SK-N-MC (cell line): ENCODE measurements at regions not wholly inside any gene's neighbourhood (a gene's known extent, or its start where the extent isn't known, plus 50 kb on each side); places are given as distances from the start of the nearest gene placed in this dataset.

Experiments
- DNase-seq: peaks from one replicate; pipeline ENCODE4 v3.0.0-alpha.2; 2011; ENCODE audit warnings: low read depth, low spot score
- H3K27ac ChIP-seq: fragments of 200-600 bp; sonication (generic); 2 replicates; pipeline ENCODE4 v1.5.1; 2016; ENCODE audit warnings: mixed run types
- H3K36me3 ChIP-seq: fragments of 200-600 bp; sonication (generic); 2 replicates; pipeline ENCODE4 v1.6.1; 2017; ENCODE audit warnings: antibody characterized with exemption, low read length, mixed read lengths; ENCODE audit not compliant: insufficient read depth
- H3K4me3 ChIP-seq: fragments of 200-600 bp; sonication (generic); 2 replicates; pipeline ENCODE4 v1.5.1; 2016
- H3K9ac ChIP-seq: fragments of 200-600 bp; sonication (generic); 2 replicates; pipeline ENCODE4 v1.8.0; 2017; ENCODE audit warnings: mixed run types, mixed read lengths; ENCODE audit not compliant: insufficient read length
- H3K9me3 ChIP-seq: fragments of 200-600 bp; sonication (generic); 2 replicates; pipeline ENCODE4 v1.6.1; 2017; ENCODE audit warnings: low read depth, mild to moderate bottlenecking, antibody characterized with exemption, low read length, moderate library complexity, mixed read lengths
- EZH2 ChIP-seq: fragments of 200-600 bp; sonication (generic); IDR thresholded peaks from one replicate; pipeline ENCODE4 v1.6.1; 2017; ENCODE audit warnings: antibody characterized with exemption
- FOXP2 ChIP-seq: optimal IDR thresholded peaks from 2 replicates; pipeline ENCODE3; 2011; ENCODE audit warnings: mild to moderate bottlenecking, moderate library complexity; ENCODE audit not compliant: insufficient read depth; ENCODE audit errors: extremely low read length, control extremely low read depth
- POLR2AphosphoS5 ChIP-seq: IDR thresholded peaks from 2 replicates; pipeline ENCODE4 v1.6.1; 2012; ENCODE audit warnings: mild to moderate bottlenecking, low read depth, low read length, borderline replicate concordance

DNA sequence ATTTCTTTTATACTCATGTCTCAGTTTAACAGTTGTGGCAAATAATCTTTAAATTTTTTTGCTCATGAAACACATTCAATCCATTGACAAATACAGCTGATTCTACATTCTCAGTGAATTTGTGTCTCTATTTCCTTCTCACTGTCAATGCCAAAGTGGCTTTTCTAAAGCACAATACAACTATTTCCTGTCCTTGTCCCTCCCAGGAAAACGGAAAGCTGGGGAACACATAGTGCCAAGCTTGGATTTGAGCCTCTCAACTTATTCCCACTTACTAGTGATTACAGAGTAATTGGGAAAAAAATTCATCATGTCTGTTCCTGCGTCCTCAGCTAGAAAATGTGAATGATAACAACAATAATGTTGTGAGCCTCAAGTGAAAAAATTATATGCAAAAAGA, 899.7 kb upstream of the CDH2 start:
- Histone ChIP-seq H3K4me3 (no peak overlapping the region), H3K9me3 (no peaks in the 10 kb centered on the region), H3K27ac (no peak overlapping the region), H3K36me3 (no peaks in the 10 kb centered on the region), H3K9ac (no peak overlapping the region)
- TF ChIP-seq EZH2 (no peak), FOXP2 (no peak), POLR2AphosphoS5 (no peak)
- DNase-seq, result no peak

DNA sequence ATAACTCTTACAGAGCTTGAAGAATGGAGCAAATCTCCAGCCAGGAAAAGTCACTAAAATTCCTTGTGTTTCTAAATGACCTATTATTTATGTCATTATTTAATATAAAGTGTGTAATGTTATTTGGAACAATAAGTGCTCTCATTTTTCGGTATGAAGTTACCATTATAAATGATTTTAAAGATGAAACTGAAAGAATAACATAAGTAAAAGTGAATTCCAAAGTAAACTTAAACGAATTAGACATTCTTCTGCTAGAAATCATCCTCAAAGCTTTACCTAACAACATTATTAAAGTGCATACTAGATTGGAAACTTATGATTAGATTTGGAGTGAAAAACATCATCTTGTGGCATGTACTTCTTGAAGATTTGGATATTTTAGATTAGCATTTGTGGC, 897.2 kb upstream of the CDH2 start:
- H3K27ac ChIP-seq, result no peak overlapping the region
- no peak overlapping the region for H3K4me3 ChIP-seq
- TF ChIP-seq EZH2 (no peak), FOXP2 (no peak)
- no peak overlapping the region for H3K9ac ChIP-seq
- DNase-seq, result no peak
- no peaks in the 10 kb centered on the region for H3K9me3 ChIP-seq
- H3K36me3 ChIP-seq, result no peaks in the 10 kb centered on the region

DNA sequence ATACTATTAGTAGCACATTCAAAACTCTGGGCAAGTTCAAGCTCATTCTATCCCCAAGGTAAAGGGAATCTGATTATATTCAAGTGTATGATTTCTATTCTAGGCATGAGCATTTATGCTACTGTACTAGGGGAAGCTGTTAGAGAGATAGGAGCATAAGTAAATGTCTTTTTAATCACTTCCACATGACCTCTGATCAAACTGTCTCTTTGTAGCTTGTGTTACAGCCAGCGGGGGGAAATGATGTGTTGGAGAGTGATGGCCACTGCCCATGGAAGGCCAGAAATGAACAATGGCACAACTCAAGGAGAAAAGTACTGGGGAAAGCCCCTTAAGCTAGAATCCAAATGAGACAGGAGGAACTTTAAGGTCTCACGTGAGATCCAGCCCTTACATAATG, 894.9 kb upstream of the CDH2 start:
- DNase-seq, result no peak

DNA sequence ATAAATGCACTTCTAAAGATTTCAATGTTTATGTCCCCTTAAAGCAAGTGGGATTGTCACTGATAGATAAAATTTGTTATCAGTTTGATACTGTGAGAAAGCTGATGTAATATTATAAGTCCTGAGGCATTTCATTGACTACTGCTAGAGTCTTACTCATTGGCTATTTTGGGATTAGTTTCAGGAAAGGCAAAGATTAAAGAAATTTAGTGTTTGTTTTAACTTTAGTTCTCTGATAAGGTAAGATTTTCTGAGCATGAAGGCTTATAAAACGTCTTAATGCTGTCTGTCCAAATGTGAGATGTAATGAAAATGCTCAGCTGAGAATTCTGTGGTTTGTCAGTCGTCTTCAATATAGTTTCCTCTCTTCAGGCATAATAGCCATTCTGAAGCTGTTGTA, 886.4 kb upstream of the CDH2 start:
- TF ChIP-seq POLR2AphosphoS5 (no peak), EZH2 (no peak), FOXP2 (no peak)
- H3K4me3 ChIP-seq, result no peak overlapping the region
- no peaks in the 10 kb centered on the region for H3K36me3 ChIP-seq
- DNase-seq, result no peak
- no peak overlapping the region for H3K27ac ChIP-seq
- no peaks in the 10 kb centered on the region for H3K9me3 ChIP-seq
- no peak overlapping the region for H3K9ac ChIP-seq

More for the DNA sequence above, 894.9 kb upstream of the CDH2 start:
- H3K9ac ChIP-seq, result no peak overlapping the region
- no peaks in the 10 kb centered on the region for H3K9me3 ChIP-seq
- no peaks in the 10 kb centered on the region for H3K36me3 ChIP-seq
- H3K4me3 ChIP-seq, result no peak overlapping the region
- H3K27ac ChIP-seq, result no peak overlapping the region
- TF ChIP-seq POLR2AphosphoS5, result no peak
- no peak for TF ChIP-seq FOXP2
- TF ChIP-seq EZH2, result no peak

DNA sequence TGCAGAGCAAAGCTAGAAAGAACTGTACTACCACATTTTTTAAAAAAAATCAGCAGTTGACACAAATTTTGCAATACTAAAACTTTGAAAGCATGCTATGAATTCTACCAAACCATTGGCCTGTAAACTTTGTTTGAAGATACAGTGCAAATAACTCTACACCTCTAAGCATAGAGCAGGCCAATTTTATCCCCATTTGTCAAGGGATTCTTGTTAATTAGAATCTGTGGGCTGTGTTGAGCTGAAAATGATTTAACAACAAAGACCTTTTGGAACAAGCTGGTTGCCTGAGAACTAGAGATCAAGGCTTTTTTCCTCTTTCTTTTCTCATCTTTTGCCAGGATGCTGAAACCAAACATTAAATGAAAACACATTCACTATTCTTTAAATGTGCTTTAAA, 886.0 kb upstream of the CDH2 start:
- no peak for DNase-seq
- no peak overlapping the region for H3K9ac ChIP-seq
- TF ChIP-seq EZH2 (no peak), FOXP2 (no peak), POLR2AphosphoS5 (no peak)
- no peak overlapping the region for H3K4me3 ChIP-seq
- H3K36me3 ChIP-seq, result no peaks in the 10 kb centered on the region
- no peaks in the 10 kb centered on the region for H3K9me3 ChIP-seq
- H3K27ac ChIP-seq, result no peak overlapping the region

DNA sequence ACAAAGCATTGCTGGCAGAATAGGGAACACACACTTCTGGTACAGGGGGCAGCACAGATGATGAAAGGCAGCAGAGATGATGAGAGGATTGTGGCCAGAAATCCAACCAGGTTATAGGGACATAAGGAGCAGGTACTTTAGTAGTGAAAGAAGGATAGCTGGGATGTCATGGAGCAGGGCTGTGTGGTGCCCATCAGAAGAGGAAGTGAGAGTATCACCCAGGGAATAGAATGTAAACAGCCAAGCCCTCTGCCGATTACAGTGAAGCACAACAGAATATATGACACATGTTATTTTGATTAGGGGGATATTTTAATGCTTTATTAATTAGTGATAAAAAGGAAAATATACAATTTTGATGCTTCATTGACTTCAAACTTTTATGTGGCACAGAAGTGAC, 883.4 kb upstream of the CDH2 start:
- H3K4me3 ChIP-seq, result no peak overlapping the region
- H3K36me3 ChIP-seq, result no peaks in the 10 kb centered on the region
- no peak overlapping the region for H3K9ac ChIP-seq
- no peak for TF ChIP-seq EZH2
- no peak for TF ChIP-seq FOXP2
- no peak for TF ChIP-seq POLR2AphosphoS5
- no peaks in the 10 kb centered on the region for H3K9me3 ChIP-seq
- no peak overlapping the region for H3K27ac ChIP-seq
- DNase-seq, result no peak

DNA sequence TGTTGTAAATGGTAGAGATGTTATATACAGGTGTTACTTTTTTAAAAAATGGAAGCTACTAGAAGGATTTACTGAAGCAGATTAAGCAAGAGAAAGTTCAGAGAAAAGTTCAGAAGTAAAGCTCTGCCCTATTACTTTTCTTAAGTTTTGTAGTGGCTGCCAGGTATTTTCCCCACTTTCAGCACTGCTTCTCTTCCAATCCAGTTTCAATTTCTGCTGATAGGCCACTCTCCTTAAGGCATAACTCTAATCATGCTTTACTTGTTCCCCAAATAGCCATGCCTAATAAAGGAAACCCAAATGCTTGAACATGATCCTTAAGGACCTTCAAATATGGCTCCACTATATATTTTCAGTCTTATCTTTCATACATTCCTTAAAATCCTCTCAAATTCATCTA, 880.8 kb upstream of the CDH2 start:
- Histone ChIP-seq H3K9ac (no peak overlapping the region), H3K36me3 (no peaks in the 10 kb centered on the region), H3K27ac (no peak overlapping the region), H3K9me3 (no peaks in the 10 kb centered on the region), H3K4me3 (no peak overlapping the region)
- TF ChIP-seq FOXP2, result no peak
- no peak for TF ChIP-seq POLR2AphosphoS5
- TF ChIP-seq EZH2, result no peak
- DNase-seq, result no peak

DNA sequence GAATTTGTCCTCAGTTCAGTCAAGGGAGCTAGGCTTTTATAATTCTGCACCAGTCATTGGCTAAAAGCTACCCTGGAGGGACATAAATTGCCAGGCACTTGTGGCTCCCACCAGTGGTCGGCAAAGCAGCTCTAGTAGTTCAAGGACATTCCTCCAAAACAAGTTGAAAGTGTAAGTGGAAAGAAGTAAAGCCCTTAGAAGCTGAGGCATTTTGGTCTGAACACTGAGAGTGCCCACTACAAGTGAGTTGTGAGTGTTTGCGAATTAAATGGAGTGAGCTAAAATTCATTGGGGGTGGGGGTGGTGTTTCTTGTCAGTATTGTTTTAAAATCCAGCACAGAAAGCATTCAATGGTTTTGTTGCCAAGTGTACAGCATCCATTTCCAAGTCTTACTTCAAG, 879.9 kb upstream of the CDH2 start:
- TF ChIP-seq FOXP2 (no peak), POLR2AphosphoS5 (no peak), EZH2 (no peak)

DNA sequence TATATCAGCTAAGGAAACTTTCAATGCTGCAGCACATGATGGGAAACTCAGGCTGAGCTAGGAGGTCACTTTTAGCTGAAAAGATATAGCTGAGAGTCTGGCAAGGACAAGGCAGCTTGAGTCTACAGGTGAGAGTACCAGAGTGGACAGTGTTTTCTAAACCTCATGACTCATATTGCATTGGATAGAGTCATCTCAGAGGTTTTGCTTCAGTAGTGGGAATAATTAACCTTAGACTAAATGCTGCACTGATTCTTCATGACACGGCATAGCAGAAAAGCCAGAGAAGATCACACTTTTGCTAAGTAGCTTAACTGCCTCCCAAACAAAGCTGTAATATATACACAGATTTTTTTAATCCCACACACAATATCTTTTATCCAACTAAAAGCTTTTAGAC, 865.0 kb upstream of the CDH2 start:
- DNase-seq, result no peak

More for the DNA sequence above, 879.9 kb upstream of the CDH2 start:
- Histone ChIP-seq H3K4me3 (no peak overlapping the region), H3K9me3 (no peaks in the 10 kb centered on the region), H3K36me3 (no peaks in the 10 kb centered on the region), H3K9ac (no peak overlapping the region), H3K27ac (no peak overlapping the region)
- DNase-seq, result no peak

More for the DNA sequence above, 865.0 kb upstream of the CDH2 start:
- Histone ChIP-seq H3K4me3 (no peak overlapping the region), H3K9ac (no peak overlapping the region), H3K36me3 (no peaks in the 10 kb centered on the region), H3K9me3 (no peaks in the 10 kb centered on the region), H3K27ac (no peak overlapping the region)
- TF ChIP-seq EZH2, result no peak
- TF ChIP-seq FOXP2, result no peak
- no peak for TF ChIP-seq POLR2AphosphoS5
